ENCODE measurements at regions not wholly inside any gene's neighbourhood (a gene's known extent, or its start where the extent isn't known, plus 50 kb on each side); places are given as distances from the start of the nearest gene placed in this dataset.

GRCh38 chr16:59748531-59748930 is 1014.4 kb upstream of the GOT2 start:
- Histone ChIP-seq H3K4me3 (no peak overlapping the region), H3K4me1 (replicated peaks in 1 of 2) (peaks cover 0 to 4% of the 10 kb centered on the region in 2 donors), H3K27ac (no peak overlapping the region)
- ATAC-seq (replicated peaks in 6 of 8): no peak
- in situ Hi-C loops (cut with MboI; ENCODE audit: low pct_unique_long_range_greater_than_20kb in 2 of 9, low sequenced_read_pairs in 9 of 9, unreplicated experiment in 9 of 9): no loop called here
- 10 to 100% (median 74%) methylated on average over 1 to 3 of the region's 3 CpGs for WGBS, 10 experiments

- H3K27ac ChIP-seq: no peak overlapping the region
- WGBS, 10 experiments: 0 to 100% (median 46%) methylated on average over 1 to 5 of the region's 5 CpGs; no CpG with 5 or more reads in 4 of the 10 experiments
- no peaks in the 10 kb centered on the region for H3K4me1 ChIP-seq (replicated peaks in 1 of 2)
- in situ Hi-C loops (cut with MboI; ENCODE audit: low pct_unique_long_range_greater_than_20kb in 2 of 9, low sequenced_read_pairs in 9 of 9, unreplicated experiment in 9 of 9): no loop called here
- H3K4me3 ChIP-seq: no peak overlapping the region
- peak in 3 of 8 experiments; percentile 86 to 95 (median 87) for ATAC-seq (replicated peaks in 6 of 8)
These were observed 1009.4 kb upstream of the GOT2 start for GRCh38 chr16:59743504-59743903.

GRCh38 chr16:59740858-59741257 is 1006.7 kb upstream of the GOT2 start:
- Histone ChIP-seq H3K4me3 (no peak overlapping the region), H3K27ac (no peak overlapping the region), H3K4me1 (replicated peaks in 1 of 2) (no peaks in the 10 kb centered on the region)
- in situ Hi-C loops (cut with MboI; ENCODE audit: low pct_unique_long_range_greater_than_20kb in 2 of 9, low sequenced_read_pairs in 9 of 9, unreplicated experiment in 9 of 9): no loop called here
- ATAC-seq (replicated peaks in 6 of 8): peak in 7 of 8 experiments; percentile 20 to 76 (median 59)

- WGBS, 10 experiments: 0 to 64% (median 34%) methylated on average over 1 of the region's 1 CpG; no CpG with 5 or more reads in 2 of the 10 experiments
- in situ Hi-C loops (cut with MboI; ENCODE audit: low pct_unique_long_range_greater_than_20kb in 2 of 9, low sequenced_read_pairs in 9 of 9, unreplicated experiment in 9 of 9): no loop called here
- ATAC-seq (replicated peaks in 6 of 8): no peak
- Histone ChIP-seq H3K4me3 (no peak overlapping the region), H3K4me1 (replicated peaks in 1 of 2) (peaks cover 0 to 7% of the 10 kb centered on the region in 2 donors), H3K27ac (no peak overlapping the region)
These were observed 1003.2 kb upstream of the GOT2 start for GRCh38 chr16:59737274-59737673.

GRCh38 chr16:59733321-59733720 is 999.2 kb upstream of the GOT2 start:
- Histone ChIP-seq H3K4me3 (no peak overlapping the region), H3K4me1 (replicated peaks in 1 of 2) (peaks cover 0 to 7% of the 10 kb centered on the region in 2 donors), H3K27ac (no peak overlapping the region)
- no peak for ATAC-seq (replicated peaks in 6 of 8)
- in situ Hi-C loops (cut with MboI; ENCODE audit: low pct_unique_long_range_greater_than_20kb in 2 of 9, low sequenced_read_pairs in 9 of 9, unreplicated experiment in 9 of 9): no loop called here

- 60 to 100% (median 100%) methylated on average over 1 to 2 of the region's 3 CpGs; no CpG with 5 or more reads in 7 of the 10 experiments for WGBS, 10 experiments
These were observed 995.5 kb upstream of the GOT2 start for GRCh38 chr16:59729613-59730012.

GRCh38 chr16:59719121-59719520 is 985.0 kb upstream of the GOT2 start:
- no peak for ATAC-seq (replicated peaks in 6 of 8)
- 0 to 100% (median 75%) methylated on average over 1 to 2 of the region's 2 CpGs; no CpG with 5 or more reads in 1 of the 10 experiments for WGBS, 10 experiments
- H3K4me1 ChIP-seq (replicated peaks in 1 of 2): no peaks in the 10 kb centered on the region
- in situ Hi-C loops (cut with MboI; ENCODE audit: low pct_unique_long_range_greater_than_20kb in 2 of 9, low sequenced_read_pairs in 9 of 9, unreplicated experiment in 9 of 9): no loop called here
- H3K27ac ChIP-seq: no peak overlapping the region
- no peak overlapping the region for H3K4me3 ChIP-seq

More at GRCh38 chr16:59729613-59730012, 995.5 kb upstream of the GOT2 start:
- Histone ChIP-seq H3K27ac (no peak overlapping the region), H3K4me3 (no peak overlapping the region), H3K4me1 (replicated peaks in 1 of 2) (peaks cover 0 to 7% of the 10 kb centered on the region in 2 donors)
- ATAC-seq (replicated peaks in 6 of 8): no peak
- in situ Hi-C loops (cut with MboI; ENCODE audit: low pct_unique_long_range_greater_than_20kb in 2 of 9, low sequenced_read_pairs in 9 of 9, unreplicated experiment in 9 of 9): no loop called here

- Histone ChIP-seq H3K4me1 (replicated peaks in 1 of 2) (no peaks in the 10 kb centered on the region), H3K27ac (no peak overlapping the region), H3K4me3 (no peak overlapping the region)
- ATAC-seq (replicated peaks in 6 of 8): peak in 5 of 8 experiments; percentile 61 to 93 (median 89)
- WGBS, 10 experiments: 11 to 85% (median 71%) methylated on average over 3 to 8 of the region's 8 CpGs
- in situ Hi-C loops (cut with MboI; ENCODE audit: low pct_unique_long_range_greater_than_20kb in 2 of 9, low sequenced_read_pairs in 9 of 9, unreplicated experiment in 9 of 9): no loop called here
These were observed 973.5 kb upstream of the GOT2 start for GRCh38 chr16:59707436-59708226.

GRCh38 chr16:59701963-59702930 is 968.1 kb upstream of the GOT2 start:
- in situ Hi-C loops (cut with MboI; ENCODE audit: low pct_unique_long_range_greater_than_20kb in 2 of 9, low sequenced_read_pairs in 9 of 9, unreplicated experiment in 9 of 9): no loop called here
- Histone ChIP-seq H3K4me1 (replicated peaks in 1 of 2) (peaks cover 4 to 11% of the 10 kb centered on the region in 2 donors), H3K27ac (no peak overlapping the region), H3K4me3 (no peak overlapping the region)
- WGBS, 10 experiments: 0 to 76% (median 54%) methylated on average over 2 to 3 of the region's 3 CpGs; no CpG with 5 or more reads in 1 of the 10 experiments
- ATAC-seq (replicated peaks in 6 of 8): peak in 5 of 8 experiments; percentile 70 to 83 (median 76)

- 0 to 100% (median 83%) methylated on average over 1 of the region's 1 CpG; no CpG with 5 or more reads in 3 of the 10 experiments for WGBS, 10 experiments
These were observed 965.7 kb upstream of the GOT2 start for GRCh38 chr16:59699786-59700185.

GRCh38 chr16:59698346-59699020 is 964.4 kb upstream of the GOT2 start:
- in situ Hi-C loops (cut with MboI; ENCODE audit: low pct_unique_long_range_greater_than_20kb in 2 of 9, low sequenced_read_pairs in 9 of 9, unreplicated experiment in 9 of 9): no loop called here

More at GRCh38 chr16:59699786-59700185, 965.7 kb upstream of the GOT2 start:
- no peak overlapping the region for H3K4me3 ChIP-seq
- in situ Hi-C loops (cut with MboI; ENCODE audit: low pct_unique_long_range_greater_than_20kb in 2 of 9, low sequenced_read_pairs in 9 of 9, unreplicated experiment in 9 of 9): no loop called here
- H3K4me1 ChIP-seq (replicated peaks in 1 of 2): peaks cover 4 to 11% of the 10 kb centered on the region in 2 donors
- no peak for ATAC-seq (replicated peaks in 6 of 8)
- no peak overlapping the region for H3K27ac ChIP-seq

GRCh38 chr16:59697761-59698160 is 963.6 kb upstream of the GOT2 start:
- in situ Hi-C loops (cut with MboI; ENCODE audit: low pct_unique_long_range_greater_than_20kb in 2 of 9, low sequenced_read_pairs in 9 of 9, unreplicated experiment in 9 of 9): no loop called here
- H3K4me3 ChIP-seq: no peak overlapping the region
- H3K4me1 ChIP-seq (replicated peaks in 1 of 2): peaks cover 4 to 11% of the 10 kb centered on the region in 2 donors
- peak in 2 of 8 experiments; percentile 66 to 68 for ATAC-seq (replicated peaks in 6 of 8)
- WGBS, 10 experiments: 0 to 100% (median 43%) methylated on average over 1 of the region's 1 CpG; no CpG with 5 or more reads in 3 of the 10 experiments
- no peak overlapping the region for H3K27ac ChIP-seq

More at GRCh38 chr16:59698346-59699020, 964.4 kb upstream of the GOT2 start:
- WGBS, 10 experiments: 19 to 72% (median 56%) methylated on average over 1 to 3 of the region's 3 CpGs; no CpG with 5 or more reads in 2 of the 10 experiments
- Histone ChIP-seq H3K4me1 (replicated peaks in 1 of 2) (peaks cover 4 to 11% of the 10 kb centered on the region in 2 donors), H3K27ac (no peak overlapping the region), H3K4me3 (no peak overlapping the region)
- peak in 6 of 8 experiments; percentile 29 to 80 (median 42) for ATAC-seq (replicated peaks in 6 of 8)
